HG03575 (cell line): ENCODE measurements at regions not wholly inside any gene's neighbourhood (a gene's known extent, or its start where the extent isn't known, plus 50 kb on each side); places are given as distances from the start of the nearest gene placed in this dataset.
"Not testable (repeated sequence)": the region's sequence is repeated elsewhere in the genome, so short reads cannot be mapped to it uniquely, and the experiment has no call there.

ENCODE experiments used
- ATAC-seq: cut with Tn5 transposase; IDR thresholded peaks from one replicate; pipeline ENCODE4 v1.9.1; 2021; ENCODE audit not compliant: unreplicated experiment, insufficient number of reproducible peaks, low FRiP score; ENCODE audit errors: extremely low read depth

- no peak for ATAC-seq
Observed at GRCh38 chr2:199581935-199582360, 124.2 kb upstream of the SATB2 start.

DNA sequence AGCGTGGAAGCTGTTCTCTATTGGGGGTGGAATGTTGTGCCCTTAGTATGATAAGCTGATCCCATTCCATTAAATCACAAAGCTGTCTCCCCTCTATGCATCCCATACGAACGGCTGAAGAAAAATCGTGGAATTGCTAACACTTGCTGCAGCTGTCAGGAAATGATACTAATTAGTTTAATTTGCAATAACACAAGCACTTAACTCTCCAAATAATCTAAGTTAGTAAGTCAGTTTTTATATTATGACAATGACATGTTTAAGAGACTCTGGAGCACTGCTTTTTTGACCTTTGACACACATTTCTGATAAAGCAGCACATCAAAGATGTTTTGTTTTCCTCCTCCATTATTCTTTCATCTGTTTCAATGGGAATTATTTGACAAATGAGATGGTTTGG lies 123.7 kb upstream of the SATB2 start:
- no peak for ATAC-seq

DNA sequence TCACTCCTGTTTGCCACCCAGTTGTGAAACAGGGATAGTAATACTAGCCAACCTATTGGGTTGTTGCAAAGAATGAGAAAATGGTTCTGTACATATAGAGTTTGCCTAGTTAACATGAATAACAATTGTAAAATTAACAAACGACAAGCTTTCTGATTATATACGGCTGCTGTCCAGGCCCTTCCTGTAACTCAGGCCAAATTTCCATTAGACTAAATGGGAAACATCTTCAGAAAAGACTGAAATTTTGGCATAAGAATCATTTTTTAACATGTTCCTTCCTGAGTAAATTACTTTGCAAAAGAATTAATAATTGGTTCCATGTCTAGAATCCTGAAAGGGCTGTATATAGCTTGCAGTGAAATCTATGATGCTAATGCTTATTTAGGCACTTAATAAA lies 117.7 kb upstream of the SATB2 start:
- no peak for ATAC-seq

- no peak for ATAC-seq
Observed at GRCh38 chr2:199572571-199572970, 114.8 kb upstream of the SATB2 start.

- ATAC-seq: no peak
Observed at GRCh38 chr2:199570934-199571333, 113.2 kb upstream of the SATB2 start.

GRCh38 chr2:199569336-199569735 lies 111.6 kb upstream of the SATB2 start:
- no peak for ATAC-seq

DNA sequence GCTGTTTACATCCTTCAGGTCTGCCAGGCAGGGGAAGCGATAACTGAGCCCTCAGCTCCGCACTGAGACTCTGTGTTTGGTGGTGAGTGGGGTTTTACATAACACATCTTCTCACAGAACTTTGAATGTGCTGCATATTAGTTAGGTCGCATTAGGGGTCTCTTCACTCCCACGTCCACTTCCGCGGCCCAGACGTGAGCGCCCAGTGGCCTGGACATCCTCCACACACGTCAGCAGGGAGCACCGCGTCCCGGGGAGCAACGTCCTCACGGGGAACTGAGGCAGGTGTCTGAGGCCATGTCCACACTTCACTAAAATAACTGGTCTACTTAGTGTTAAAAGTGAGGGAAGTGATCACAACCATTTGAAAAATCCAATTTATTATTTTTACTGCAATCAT lies 100.4 kb upstream of the SATB2 start:
- ATAC-seq: no peak

DNA sequence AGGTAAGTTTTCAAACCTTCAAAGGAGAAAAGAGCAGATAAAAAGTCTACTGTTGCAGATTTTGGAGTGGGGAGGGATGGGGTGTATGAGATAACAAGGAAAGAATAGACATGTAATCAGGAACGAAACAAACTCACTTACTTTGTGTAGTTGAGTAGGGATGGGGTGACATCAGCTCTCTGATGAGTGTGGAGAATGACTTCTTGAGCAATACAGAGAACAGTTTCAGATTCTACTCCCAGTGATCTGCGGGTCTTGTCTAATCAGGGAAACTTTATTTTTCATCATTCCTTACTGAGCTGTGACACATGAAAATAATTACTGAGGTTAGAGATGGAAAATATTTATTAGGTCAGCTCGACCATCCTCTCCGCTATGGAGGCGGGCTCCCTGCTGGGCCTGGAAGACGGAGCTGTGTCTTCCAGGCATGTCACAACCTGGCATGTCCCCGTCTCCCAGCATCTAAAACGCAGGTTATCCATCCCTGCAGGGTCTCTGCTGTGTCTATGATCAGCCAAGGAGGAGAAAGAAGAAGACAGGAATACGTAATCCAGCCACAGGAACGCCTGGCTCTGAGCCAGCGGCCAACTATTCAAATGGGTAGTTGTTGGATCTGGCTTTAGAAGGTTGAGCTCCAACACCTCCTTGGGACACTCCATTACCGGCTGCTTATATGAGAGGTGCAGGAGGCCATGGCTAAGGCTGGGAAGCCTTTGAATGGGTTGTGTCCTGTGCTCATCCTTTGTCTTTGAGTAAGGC lies 99.0 kb upstream of the SATB2 start:
- no peak for ATAC-seq

DNA sequence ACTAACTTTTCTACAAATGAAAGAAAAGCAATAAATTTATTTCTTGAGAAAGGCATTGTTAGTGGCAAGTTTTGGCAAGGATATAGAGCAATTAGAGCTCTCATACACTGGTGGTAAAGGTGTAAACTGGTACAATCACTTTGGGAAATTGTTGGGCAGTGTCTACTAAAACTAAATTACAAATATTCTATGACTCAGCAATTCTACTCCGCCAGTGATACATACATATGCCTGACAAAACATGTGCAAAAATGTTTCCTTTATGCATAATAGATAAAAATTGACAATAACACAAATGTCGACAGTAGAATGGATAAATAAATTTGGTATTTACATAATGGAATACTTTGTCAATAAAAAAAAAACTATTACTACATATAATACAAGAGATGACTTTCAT lies 96.3 kb upstream of the SATB2 start:
- no peak for ATAC-seq

- no peak for ATAC-seq
Observed at GRCh38 chr2:199552141-199552540, 94.4 kb upstream of the SATB2 start.

DNA sequence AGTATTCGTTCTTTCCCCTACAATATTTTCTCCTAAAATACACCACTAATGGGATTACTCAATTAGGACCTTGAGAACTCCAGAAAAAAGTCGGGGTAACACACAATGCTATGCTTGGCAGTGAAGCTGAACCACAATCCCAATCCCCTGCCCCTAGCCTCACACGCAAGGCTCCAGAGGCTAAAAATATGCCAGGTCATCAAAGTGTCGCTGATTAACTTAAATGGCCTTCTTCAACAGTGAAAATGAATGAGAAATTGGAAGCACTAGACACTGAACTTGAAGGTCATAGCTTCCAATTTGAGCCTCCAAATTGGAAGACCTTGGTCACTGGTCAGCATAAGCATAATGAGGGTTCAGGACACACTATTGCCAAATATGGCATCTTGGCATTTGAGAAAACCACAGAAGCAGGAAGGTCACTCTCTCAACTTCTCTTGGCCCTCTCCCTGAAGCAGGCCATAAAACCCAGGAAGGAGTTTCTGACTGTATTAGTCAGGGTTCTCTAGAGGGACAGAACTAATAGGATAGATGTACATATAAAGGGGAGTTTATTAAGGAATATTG lies 86.0 kb upstream of the SATB2 start:
- no peak for ATAC-seq

- no peak for ATAC-seq
Observed at GRCh38 chr2:199535445-199536177, 77.9 kb upstream of the SATB2 start.

GRCh38 chr2:199533873-199534272 lies 76.1 kb upstream of the SATB2 start:
- ATAC-seq: not testable (repeated sequence)

DNA sequence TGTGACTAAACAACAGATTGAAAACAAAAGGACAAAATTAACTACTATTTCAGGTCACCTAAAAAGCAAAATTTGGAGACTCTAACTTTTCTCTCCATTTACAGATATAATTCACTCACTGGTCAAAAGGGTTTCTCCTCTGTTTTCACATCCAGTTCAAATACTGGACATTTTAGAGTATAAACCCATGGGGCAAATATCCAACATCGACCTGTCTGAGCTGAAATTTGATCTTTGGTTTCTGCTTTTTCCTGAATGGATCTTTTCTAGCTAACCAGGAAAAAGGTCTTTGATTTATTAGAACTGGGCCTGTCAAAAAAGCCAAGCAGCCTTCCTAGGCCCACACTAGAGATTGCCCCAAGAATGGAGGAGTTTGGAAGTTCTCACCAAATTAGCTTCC lies 69.3 kb upstream of the SATB2 start:
- ATAC-seq: no peak

- no peak for ATAC-seq
Observed at GRCh38 chr2:199524689-199525574, 67.2 kb upstream of the SATB2 start.

- ATAC-seq: no peak
Observed at GRCh38 chr2:199509403-199509802, 51.7 kb upstream of the SATB2 start.
